BLaER1 (cell line): ENCODE measurements at regions not wholly inside any gene's neighbourhood (a gene's known extent, or its start where the extent isn't known, plus 50 kb on each side); places are given as distances from the start of the nearest gene placed in this dataset.

Experiments
- H3K27ac ChIP-seq: shearing (Covaris generic); formaldehyde crosslinking; 2 replicates; pipeline ENCODE4 v1.8.1; 2022
- H3K27me3 ChIP-seq: shearing (Covaris generic); formaldehyde crosslinking; 2 replicates; pipeline ENCODE4 v1.8.1; 2022
- H3K36me3 ChIP-seq: shearing (Covaris generic); formaldehyde crosslinking; 2 replicates; pipeline ENCODE4 v1.8.1; 2022
- H3K4me1 ChIP-seq: shearing (Covaris generic); formaldehyde crosslinking; 2 replicates; pipeline ENCODE4 v1.8.1; 2022
- H3K4me2 ChIP-seq: shearing (Covaris generic); formaldehyde crosslinking; 2 replicates; pipeline ENCODE4 v1.8.1; 2022
- H3K4me3 ChIP-seq: shearing (Covaris generic); formaldehyde crosslinking; 2 replicates; pipeline ENCODE4 v1.8.1; 2022
- H3K9ac ChIP-seq: shearing (Covaris generic); formaldehyde crosslinking; 2 replicates; pipeline ENCODE4 v1.8.1; 2022
- H3K9me3 ChIP-seq: shearing (Covaris generic); formaldehyde crosslinking; 2 replicates; pipeline ENCODE4 v1.8.1; 2022
- H4K20me1 ChIP-seq: shearing (Covaris generic); formaldehyde crosslinking; 2 replicates; pipeline ENCODE4 v1.8.1; 2022
- Cebpa-rat ChIP-seq: shearing (Covaris generic); IDR thresholded peaks from 2 replicates; pipeline ENCODE4 v1.8.1; 2022

DNA sequence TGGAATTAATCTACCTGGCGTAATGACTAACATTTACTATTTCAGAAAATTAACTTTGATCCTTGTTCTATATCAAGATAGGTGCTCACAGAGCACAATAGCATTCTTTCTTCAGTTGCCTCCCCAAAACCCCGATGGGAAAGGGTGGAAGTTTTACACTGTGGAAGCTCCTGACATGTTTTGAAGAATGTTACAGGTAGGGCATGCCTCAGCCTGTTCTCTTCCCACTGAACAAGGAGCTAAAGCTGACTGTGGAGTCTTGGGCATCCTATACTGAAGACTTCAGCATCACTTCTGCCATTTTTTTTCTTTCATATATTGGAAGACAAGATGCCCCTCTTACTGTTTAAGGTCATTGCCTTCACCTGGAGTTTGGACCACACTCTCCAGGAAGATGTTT, 211.2 kb downstream of the SPP2 start:
- H3K4me2 ChIP-seq: no peak overlapping the region
- no peak overlapping the region for H3K4me3 ChIP-seq
- H3K9me3 ChIP-seq: no peaks in the 10 kb centered on the region; the same call in 1 of the 2 replicates
- no peaks in the 10 kb centered on the region for H3K36me3 ChIP-seq
- H3K27me3 ChIP-seq: no peaks in the 10 kb centered on the region
- H3K27ac ChIP-seq: no peak overlapping the region
- H3K9ac ChIP-seq: no peak overlapping the region
- H4K20me1 ChIP-seq: no peaks in the 10 kb centered on the region
- TF ChIP-seq Cebpa-rat: no peak
- H3K4me1 ChIP-seq: peaks cover 7% of the 10 kb centered on the region; the same call in 1 of the 2 replicates

DNA sequence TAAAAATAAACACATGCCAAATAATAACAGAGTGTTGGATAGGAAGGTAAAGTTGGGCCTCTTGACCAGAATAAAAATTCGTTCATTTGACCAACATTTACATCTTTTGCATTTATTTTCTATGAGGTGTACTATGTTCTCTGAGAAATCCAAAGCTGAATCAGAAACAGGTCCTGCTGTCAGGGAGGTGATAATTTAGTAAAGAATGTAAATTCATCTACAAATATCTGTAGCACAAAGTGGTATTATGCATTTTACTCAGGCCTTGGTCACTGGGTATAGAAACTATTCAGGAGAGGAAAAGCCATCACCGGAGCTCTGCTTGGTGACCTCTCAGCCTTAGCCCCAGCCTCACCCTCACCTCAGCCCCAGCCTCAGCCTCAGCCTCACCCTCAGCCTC, 208.9 kb downstream of the SPP2 start:
- Histone ChIP-seq H3K9me3 (no peaks in the 10 kb centered on the region; the same call in 1 of the 2 replicates), H3K4me3 (no peak overlapping the region), H3K4me2 (no peak overlapping the region), H3K9ac (no peak overlapping the region), H3K27me3 (no peaks in the 10 kb centered on the region), H4K20me1 (no peaks in the 10 kb centered on the region), H3K4me1 (peaks cover 7% of the 10 kb centered on the region; the same call in 1 of the 2 replicates), H3K36me3 (no peaks in the 10 kb centered on the region), H3K27ac (no peak overlapping the region)
- TF ChIP-seq Cebpa-rat: no peak

GRCh38 chr2:234258562-234259141, 208.2 kb downstream of the SPP2 start:
- Histone ChIP-seq H3K9ac (no peak overlapping the region), H3K4me1 (peaks cover 7% of the 10 kb centered on the region; the same call in 1 of the 2 replicates), H3K27me3 (no peaks in the 10 kb centered on the region), H3K27ac (no peak overlapping the region), H3K4me2 (no peak overlapping the region), H3K9me3 (no peaks in the 10 kb centered on the region; the same call in 1 of the 2 replicates), H4K20me1 (no peaks in the 10 kb centered on the region), H3K4me3 (no peak overlapping the region), H3K36me3 (no peaks in the 10 kb centered on the region)
- TF ChIP-seq Cebpa-rat: no peak

DNA sequence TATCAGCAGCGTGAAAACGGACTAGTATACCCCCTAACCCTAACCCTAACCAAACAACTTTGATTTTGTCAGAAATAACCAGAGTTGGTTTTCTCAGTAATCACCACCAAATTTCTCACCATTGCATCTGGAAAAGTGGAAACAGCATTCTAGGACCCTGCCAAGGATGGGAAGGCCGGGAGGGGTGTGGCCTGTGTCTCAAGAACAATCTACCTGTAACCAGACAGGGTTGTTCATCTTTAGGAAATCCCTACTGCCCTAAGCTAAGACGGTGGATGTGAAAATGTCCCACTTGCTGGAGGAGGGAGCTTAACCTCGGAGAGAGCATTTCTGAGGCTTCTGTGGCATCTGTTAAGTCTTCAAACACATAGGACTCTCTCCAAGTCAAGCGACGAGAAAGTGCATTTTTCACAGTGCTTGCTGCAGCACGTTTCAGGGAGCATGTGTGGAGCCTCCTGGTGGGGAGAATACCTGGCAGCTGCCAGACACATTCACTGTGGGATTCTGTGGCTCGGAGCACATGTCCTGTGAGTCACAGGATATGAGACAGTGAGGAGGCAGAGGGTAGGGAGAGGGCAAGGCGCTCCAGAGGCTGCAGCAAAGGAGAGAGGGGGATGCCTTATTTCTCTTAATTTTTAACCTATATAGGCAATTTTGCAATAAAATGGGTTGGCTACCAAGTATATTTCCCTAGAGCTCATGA, 207.5 kb downstream of the SPP2 start:
- Histone ChIP-seq H3K4me3 (no peak overlapping the region), H3K4me2 (peak overlapping the region; percentile 25), H3K9me3 (no peaks in the 10 kb centered on the region; the same call in 1 of the 2 replicates), H3K27me3 (no peaks in the 10 kb centered on the region), H3K9ac (no peak overlapping the region), H3K36me3 (no peaks in the 10 kb centered on the region), H3K27ac (no peak overlapping the region), H4K20me1 (no peaks in the 10 kb centered on the region), H3K4me1 (peaks cover 7% of the 10 kb centered on the region; the same call in 1 of the 2 replicates)
- no peak for TF ChIP-seq Cebpa-rat

DNA sequence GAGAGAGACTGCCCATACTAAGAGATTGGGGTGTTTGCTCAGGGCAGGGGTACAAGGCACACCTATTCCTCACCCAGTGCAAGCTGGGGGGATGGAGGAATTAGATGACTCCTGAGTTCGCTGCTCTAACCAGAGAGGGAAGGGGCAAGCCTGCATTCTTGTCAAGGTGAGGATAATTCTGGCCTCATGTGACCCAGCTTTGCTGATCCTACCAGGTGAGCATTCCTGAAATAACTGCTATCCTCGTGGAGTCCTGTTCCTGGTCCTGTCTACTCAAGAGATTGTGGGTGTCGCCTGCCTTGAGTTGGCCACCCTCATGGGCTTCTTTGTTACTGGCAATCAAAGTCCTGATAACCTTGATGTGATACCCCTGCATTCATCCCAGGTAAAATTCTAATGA, 206.0 kb downstream of the SPP2 start:
- no peaks in the 10 kb centered on the region for H3K9me3 ChIP-seq
- H3K4me2 ChIP-seq: no peak overlapping the region
- no peak for TF ChIP-seq Cebpa-rat
- H3K27ac ChIP-seq: no peak overlapping the region
- H3K27me3 ChIP-seq: no peaks in the 10 kb centered on the region
- no peak overlapping the region for H3K4me3 ChIP-seq
- no peaks in the 10 kb centered on the region for H4K20me1 ChIP-seq
- no peak overlapping the region for H3K9ac ChIP-seq
- no peaks in the 10 kb centered on the region for H3K36me3 ChIP-seq
- peaks cover 7% of the 10 kb centered on the region; the same call in 1 of the 2 replicates for H3K4me1 ChIP-seq

- no peak overlapping the region for H3K9ac ChIP-seq
- H3K27ac ChIP-seq: no peak overlapping the region
- H3K4me1 ChIP-seq: peaks cover 7% of the 10 kb centered on the region; the same call in 1 of the 2 replicates
- no peaks in the 10 kb centered on the region for H3K9me3 ChIP-seq
- no peaks in the 10 kb centered on the region for H3K36me3 ChIP-seq
- no peaks in the 10 kb centered on the region for H3K27me3 ChIP-seq
- H4K20me1 ChIP-seq: no peaks in the 10 kb centered on the region
- no peak overlapping the region for H3K4me3 ChIP-seq
- TF ChIP-seq Cebpa-rat: no peak
- no peak overlapping the region for H3K4me2 ChIP-seq
Measured at GRCh38 chr2:234254783-234255521, 204.4 kb downstream of the SPP2 start.

DNA sequence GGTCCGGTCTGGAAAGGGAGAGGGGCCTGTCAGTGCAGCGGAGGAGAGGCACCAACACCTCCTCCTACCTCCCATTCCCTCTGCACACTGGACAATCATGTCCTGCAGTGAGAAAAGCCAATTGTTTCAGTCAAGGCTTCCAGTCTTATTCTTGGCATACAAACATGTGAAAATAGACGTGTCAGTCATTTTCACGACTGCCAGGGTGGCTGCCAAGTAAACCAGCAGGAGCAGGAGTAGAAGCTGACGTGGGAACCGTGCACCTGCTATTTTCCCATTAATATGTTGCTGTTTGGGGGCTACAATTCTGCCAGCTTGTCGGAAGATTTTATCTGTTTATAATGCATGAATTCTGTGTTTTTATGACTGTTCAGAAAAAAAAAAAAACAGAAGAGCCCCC, 202.3 kb downstream of the SPP2 start:
- Histone ChIP-seq H4K20me1 (no peaks in the 10 kb centered on the region), H3K27ac (no peak overlapping the region), H3K9ac (no peak overlapping the region), H3K36me3 (0 out of 2 replicates have a peak, but pooled peaks cover under 1% of the 10 kb centered on the region), H3K4me2 (no peak overlapping the region), H3K9me3 (peaks cover 13% of the 10 kb centered on the region), H3K4me3 (no peak overlapping the region), H3K4me1 (peaks cover 14% of the 10 kb centered on the region), H3K27me3 (no peaks in the 10 kb centered on the region)
- TF ChIP-seq Cebpa-rat: no peak

GRCh38 chr2:234251326-234252271, 201.1 kb downstream of the SPP2 start:
- Histone ChIP-seq H3K4me2 (no peak overlapping the region), H3K4me1 (peaks cover 14% of the 10 kb centered on the region), H3K9me3 (peaks cover 21% of the 10 kb centered on the region), H3K36me3 (0 out of 2 replicates have a peak, but pooled peaks cover 6% of the 10 kb centered on the region), H3K27me3 (no peaks in the 10 kb centered on the region), H3K9ac (no peak overlapping the region), H3K4me3 (no peak overlapping the region), H3K27ac (no peak overlapping the region), H4K20me1 (no peaks in the 10 kb centered on the region)
- TF ChIP-seq Cebpa-rat: no peak

DNA sequence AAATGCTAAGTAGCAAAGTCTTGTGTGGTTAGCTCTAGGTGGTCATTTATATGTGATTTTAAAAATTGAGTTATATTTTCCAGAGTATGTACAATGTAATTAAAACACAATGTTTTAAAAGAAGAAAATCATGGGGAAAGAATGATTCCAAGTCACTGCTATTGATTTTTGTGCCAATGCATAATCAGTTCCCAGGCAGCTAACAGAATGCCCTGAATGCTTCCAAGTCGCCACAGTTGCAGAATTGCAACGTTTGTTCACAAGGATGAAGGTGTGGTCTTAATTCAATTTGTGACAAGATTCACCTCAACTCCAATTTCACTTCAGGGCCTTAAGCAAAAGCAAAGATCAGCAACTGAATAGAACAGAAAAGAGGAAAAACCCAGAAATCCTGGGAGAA, 200.4 kb downstream of the SPP2 start:
- Histone ChIP-seq H3K9ac (no peak overlapping the region), H3K36me3 (0 out of 2 replicates have a peak, but pooled peaks cover 6% of the 10 kb centered on the region), H3K27me3 (no peaks in the 10 kb centered on the region), H3K27ac (no peak overlapping the region), H4K20me1 (no peaks in the 10 kb centered on the region), H3K4me1 (peaks cover 16% of the 10 kb centered on the region), H3K4me3 (no peak overlapping the region), H3K9me3 (peaks cover 21% of the 10 kb centered on the region), H3K4me2 (no peak overlapping the region)
- no peak for TF ChIP-seq Cebpa-rat
